PC-9 (cell line): ENCODE measurements at regions not wholly inside any gene's neighbourhood (a gene's known extent, or its start where the extent isn't known, plus 50 kb on each side); places are given as distances from the start of the nearest gene placed in this dataset.
"Not testable (repeated sequence)": the region's sequence is repeated elsewhere in the genome, so short reads cannot be mapped to it uniquely, and the experiment has no call there.

Experiments
- CTCF ChIP-seq: fragments of 200-600 bp; sonication (generic); conservative IDR thresholded peaks from 2 replicates; pipeline ENCODE4 v1.6.1; 2017; ENCODE audit warnings: mixed run types, antibody characterized with exemption, mild to moderate bottlenecking, moderate library complexity
- EZH2 ChIP-seq: fragments of 200-600 bp; sonication (generic); IDR thresholded peaks from 2 replicates; pipeline ENCODE4 v1.8.0; 2017; ENCODE audit warnings: antibody characterized with exemption, low read depth

DNA sequence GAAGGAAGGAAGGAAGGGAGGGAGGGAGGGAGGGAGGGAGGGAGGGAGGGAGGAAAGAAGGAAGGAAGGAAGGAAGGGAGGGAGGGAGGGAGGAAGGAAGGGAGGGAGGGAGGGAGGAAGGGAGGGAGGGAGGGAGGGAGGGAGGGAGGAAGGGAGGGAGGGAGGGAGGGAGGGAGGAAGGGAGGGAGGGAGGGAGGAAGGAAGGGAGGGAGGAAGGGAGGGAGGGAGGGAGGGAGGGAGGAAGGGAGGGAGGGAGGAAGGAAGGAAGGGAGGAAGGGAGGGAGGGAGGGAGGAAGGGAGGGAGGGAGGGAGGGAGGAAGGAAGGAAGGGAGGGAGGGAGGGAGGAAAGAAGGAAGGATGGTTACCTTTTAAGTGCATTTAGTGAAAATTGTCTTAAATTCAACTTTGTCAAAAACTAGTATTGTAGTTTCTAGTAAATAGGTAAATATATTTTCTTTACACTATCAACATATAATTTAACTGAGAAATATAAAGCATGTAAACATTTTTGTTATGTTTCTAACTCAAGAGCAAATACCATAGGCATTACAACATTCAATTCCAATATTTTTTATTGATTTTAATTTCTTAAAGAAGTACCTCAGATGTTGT lies 776.4 kb upstream of the ADGRL3 start:
- TF ChIP-seq CTCF, EZH2: not testable (repeated sequence)
